Adrenal gland (tissue), 9 donors: ENCODE measurements at regions not wholly inside any gene's neighbourhood (a gene's known extent, or its start where the extent isn't known, plus 50 kb on each side); places are given as distances from the start of the nearest gene placed in this dataset.

Experiments used
- DNase-seq, 7 donors: peaks; one replicate each; pipeline ENCODE4 v3.0.0-alpha.2; 2019 to 2020
- H3K27ac ChIP-seq, 5 donors: fragments of 200-600 bp; sonication (generic) in 4 of 5; 1 replicate in 3 of 5; 2 replicates in 2 of 5; pipeline versions ENCODE4 v1.5.1 to v1.8.0; 2016 to 2020; ENCODE audit warnings: mild to moderate bottlenecking in 1 of 5
- H3K27me3 ChIP-seq: fragments of 200-600 bp; 2 replicates; pipeline ENCODE4 v1.8.0; 2021
- H3K36me3 ChIP-seq, 2 donors: fragments of 200-600 bp; replicated peaks in 1 of 2; 1 replicate in 1 of 2; 2 replicates in 1 of 2; pipeline versions ENCODE4 v1.5.1 to v1.8.0; 2018 to 2022
- H3K4me1 ChIP-seq, 2 donors: fragments of 200-600 bp; replicated peaks in 1 of 2; 1 replicate in 1 of 2; 2 replicates in 1 of 2; pipeline versions ENCODE4 v1.5.1 to v1.8.0; 2018 to 2021
- H3K4me3 ChIP-seq, 4 donors: fragments of 200-600 bp; sonication (generic) in 3 of 4; one replicate each; pipeline ENCODE4 v1.5.1; 2016 to 2018
- H3K9me3 ChIP-seq, 3 donors: fragments of 200-600 bp; sonication (generic) in 1 of 3; replicated peaks in 1 of 3; 1 replicate in 2 of 3; 2 replicates in 1 of 3; pipeline versions ENCODE4 v1.5.1 to v1.8.0; 2016 to 2021
- POLR2A ChIP-seq, 2 donors: fragments of 450-650 bp; IDR thresholded peaks; one replicate each; pipeline ENCODE4 v1.6.1; 2017; ENCODE audit warnings: antibody characterized with exemption in 2 of 2, mild to moderate bottlenecking in 2 of 2, moderate library complexity in 1 of 2
- WGBS, 4 donors: extraction: QIAGEN DNeasy Blood & Tissue Kit in 2 of 4; methylation state at CpG; one replicate each; pipeline versions ENCODE4 v1.1.5 to v1.1.7; 2013 to 2017; 5-methylcytosine and 5-hydroxymethylcytosine counted together
- intact Hi-C, 2 donors: fragments of 100-400 bp; cut with DNase I; formaldehyde crosslinking; loops; one replicate each; pipeline versions ENCODE4 v1.14.1 to v1.15.0; 2022 to 2023
- TF ChIP-seq, protein P1 (sequence below), 6 experiments: fragments of 450-650 bp in 4 of 6; fragments of 200-600 bp in 2 of 6; sonication (generic) in 1 of 6; IDR thresholded peaks; 1 replicate in 5 of 6; 2 replicates in 1 of 6; pipeline versions ENCODE4 v1.5.1 to v1.8.0; 2016 to 2021; ENCODE audit warnings: antibody characterized with exemption in 6 of 6, mild to moderate bottlenecking in 2 of 6, moderate library complexity in 1 of 6
- donor health status: healthy with polysubstance abuse.
- donor health status: Bipolar disorder and iron deficiency.
- donor health status: DM: yes; HTN: yes; CAD: no.
- donor health status: DM: no; HTN: no; CAD: no.
- donor health status: DM: no; HTN: no; CAD: no.

DNA sequence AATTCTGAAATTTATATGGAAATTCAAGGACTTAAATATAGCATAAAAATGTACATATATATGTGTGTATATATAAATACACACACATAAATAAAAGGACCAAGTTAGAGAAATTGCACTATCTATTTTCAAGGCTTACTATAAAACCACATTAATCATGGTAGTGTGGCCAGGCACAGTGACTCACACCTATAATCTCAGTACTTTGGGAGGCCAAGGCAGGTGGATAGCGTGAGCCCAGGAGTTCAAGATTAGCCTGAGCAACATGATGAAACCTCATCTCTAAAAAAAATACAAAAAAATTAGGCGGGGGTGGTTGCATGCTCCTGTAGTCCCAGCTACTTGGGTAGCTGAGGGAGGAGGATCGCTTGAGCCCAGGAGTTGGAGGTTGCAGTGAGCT, 171.4 kb upstream of the GORAB start:
- Histone ChIP-seq H3K4me1 (no peaks in the 10 kb centered on the region), H3K27ac (no peak overlapping the region), H3K36me3 (no peaks in the 10 kb centered on the region), H3K27me3 (no peaks in the 10 kb centered on the region), H3K4me3 (no peak overlapping the region), H3K9me3 (peaks cover 0 to 8% (median 0%) of the 10 kb centered on the region in 3 donors)
- no peak for TF ChIP-seq POLR2A (IDR thresholded peaks at IDR 0.05)
- TF ChIP-seq, protein P1, sequence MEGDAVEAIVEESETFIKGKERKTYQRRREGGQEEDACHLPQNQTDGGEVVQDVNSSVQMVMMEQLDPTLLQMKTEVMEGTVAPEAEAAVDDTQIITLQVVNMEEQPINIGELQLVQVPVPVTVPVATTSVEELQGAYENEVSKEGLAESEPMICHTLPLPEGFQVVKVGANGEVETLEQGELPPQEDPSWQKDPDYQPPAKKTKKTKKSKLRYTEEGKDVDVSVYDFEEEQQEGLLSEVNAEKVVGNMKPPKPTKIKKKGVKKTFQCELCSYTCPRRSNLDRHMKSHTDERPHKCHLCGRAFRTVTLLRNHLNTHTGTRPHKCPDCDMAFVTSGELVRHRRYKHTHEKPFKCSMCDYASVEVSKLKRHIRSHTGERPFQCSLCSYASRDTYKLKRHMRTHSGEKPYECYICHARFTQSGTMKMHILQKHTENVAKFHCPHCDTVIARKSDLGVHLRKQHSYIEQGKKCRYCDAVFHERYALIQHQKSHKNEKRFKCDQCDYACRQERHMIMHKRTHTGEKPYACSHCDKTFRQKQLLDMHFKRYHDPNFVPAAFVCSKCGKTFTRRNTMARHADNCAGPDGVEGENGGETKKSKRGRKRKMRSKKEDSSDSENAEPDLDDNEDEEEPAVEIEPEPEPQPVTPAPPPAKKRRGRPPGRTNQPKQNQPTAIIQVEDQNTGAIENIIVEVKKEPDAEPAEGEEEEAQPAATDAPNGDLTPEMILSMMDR (IDR thresholded peaks at IDR 0.05): no peak
- 68 to 81% (median 72%) methylated on average over 3 of the region's 3 CpGs for WGBS, 4 donors
- peak in 3 of 7 donors; percentile 20 to 44 (median 26) for DNase-seq
- intact Hi-C loops: no loop called here

DNA sequence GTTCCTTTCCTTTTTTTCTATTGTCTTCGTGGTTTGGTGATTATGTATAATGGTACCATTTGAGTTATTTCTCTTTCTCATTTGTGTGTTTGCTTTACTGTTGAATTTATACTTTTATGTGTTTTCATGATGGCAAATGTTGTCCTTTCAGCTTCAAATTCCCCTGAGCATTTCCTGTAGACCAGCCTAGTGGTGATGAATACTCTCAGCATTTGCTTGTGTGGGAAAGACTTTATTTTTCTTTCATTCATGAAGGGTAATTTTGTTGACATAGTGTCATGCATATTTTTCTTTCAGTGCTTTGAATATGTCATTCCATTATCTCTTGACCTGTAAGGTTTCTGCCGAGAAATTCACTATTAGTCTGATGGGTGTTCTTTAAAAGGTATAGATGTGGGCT, 166.6 kb upstream of the GORAB start:
- TF ChIP-seq POLR2A (IDR thresholded peaks at IDR 0.05): no peak
- TF ChIP-seq, protein P1 (IDR thresholded peaks at IDR 0.05): no peak
- no peak for DNase-seq
- intact Hi-C loops: no loop called here
- H3K36me3 ChIP-seq: no peaks in the 10 kb centered on the region
- peaks cover 0 to 8% (median 0%) of the 10 kb centered on the region in 3 donors for H3K9me3 ChIP-seq
- no peak overlapping the region for H3K4me3 ChIP-seq
- no peaks in the 10 kb centered on the region for H3K4me1 ChIP-seq
- H3K27me3 ChIP-seq: no peaks in the 10 kb centered on the region
- WGBS, 4 donors: 57 to 76% (median 68%) methylated on average over 2 of the region's 2 CpGs
- H3K27ac ChIP-seq: no peak overlapping the region

DNA sequence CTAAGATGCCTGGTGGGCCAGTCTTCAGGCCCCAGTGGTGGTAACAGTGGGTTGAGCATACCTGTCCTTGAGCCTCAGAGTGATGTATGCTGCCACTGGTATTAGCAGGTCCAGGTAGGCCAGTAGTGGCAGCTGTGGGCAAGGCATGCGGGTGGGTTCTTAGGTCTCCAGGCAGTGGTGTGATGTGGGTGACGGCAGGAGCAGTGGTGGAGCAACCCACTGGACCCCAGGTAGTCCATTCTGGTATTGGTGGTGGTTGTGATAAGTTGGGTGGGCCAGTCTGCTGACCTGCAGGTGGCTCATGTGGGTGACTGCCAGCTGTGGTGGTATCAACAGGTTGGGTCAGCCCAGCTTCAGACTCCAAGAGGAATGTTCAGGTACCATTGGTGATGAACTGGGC, 165.0 kb upstream of the GORAB start:
- intact Hi-C loops: no loop called here
- no peak overlapping the region for H3K4me3 ChIP-seq
- WGBS, 4 donors: 90 to 95% (median 91%) methylated on average over 2 of the region's 2 CpGs; no CpG with 5 or more reads in 1 of the 4 donors
- H3K27ac ChIP-seq: no peak overlapping the region
- peaks cover 0 to 8% (median 0%) of the 10 kb centered on the region in 3 donors for H3K9me3 ChIP-seq
- DNase-seq: no peak
- H3K27me3 ChIP-seq: no peaks in the 10 kb centered on the region
- no peak for TF ChIP-seq POLR2A (IDR thresholded peaks at IDR 0.05)
- TF ChIP-seq, protein P1 (IDR thresholded peaks at IDR 0.05): no peak
- no peaks in the 10 kb centered on the region for H3K4me1 ChIP-seq
- no peaks in the 10 kb centered on the region for H3K36me3 ChIP-seq

DNA sequence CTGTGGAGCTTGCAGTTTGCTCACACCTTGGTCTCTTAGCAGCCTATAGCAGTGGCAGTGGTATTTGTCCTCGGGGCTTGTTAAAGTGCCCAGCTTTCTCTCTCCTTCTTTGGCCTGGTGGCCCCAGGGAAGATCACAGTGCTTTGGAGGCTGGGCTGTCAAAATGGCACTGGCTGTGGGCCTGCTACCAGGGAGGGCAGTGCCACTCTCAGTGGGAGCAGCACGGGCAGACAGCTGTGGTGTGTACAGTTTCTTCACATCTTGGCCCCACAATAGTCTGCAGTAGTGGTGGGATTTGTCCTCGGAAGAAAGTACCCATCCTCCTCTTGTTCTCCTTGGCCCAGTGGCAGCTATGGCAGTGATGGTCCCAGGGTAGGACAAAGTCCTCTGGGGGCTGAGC, 164.4 kb upstream of the GORAB start:
- no peaks in the 10 kb centered on the region for H3K4me1 ChIP-seq
- H3K27me3 ChIP-seq: no peaks in the 10 kb centered on the region
- H3K36me3 ChIP-seq: no peaks in the 10 kb centered on the region
- no peak for TF ChIP-seq POLR2A (IDR thresholded peaks at IDR 0.05)
- TF ChIP-seq, protein P1 (IDR thresholded peaks at IDR 0.05): no peak
- intact Hi-C loops: no loop called here
- no peak overlapping the region for H3K4me3 ChIP-seq
- no peak for DNase-seq
- peaks cover 0 to 8% (median 0%) of the 10 kb centered on the region in 3 donors for H3K9me3 ChIP-seq
- H3K27ac ChIP-seq: no peak overlapping the region
- WGBS, 4 donors: 90 to 100% (median 93%) methylated on average over 1 to 3 of the region's 3 CpGs
